ENCODE measurements at regions not wholly inside any gene's neighbourhood (a gene's known extent, or its start where the extent isn't known, plus 50 kb on each side); places are given as distances from the start of the nearest gene placed in this dataset.

DNA sequence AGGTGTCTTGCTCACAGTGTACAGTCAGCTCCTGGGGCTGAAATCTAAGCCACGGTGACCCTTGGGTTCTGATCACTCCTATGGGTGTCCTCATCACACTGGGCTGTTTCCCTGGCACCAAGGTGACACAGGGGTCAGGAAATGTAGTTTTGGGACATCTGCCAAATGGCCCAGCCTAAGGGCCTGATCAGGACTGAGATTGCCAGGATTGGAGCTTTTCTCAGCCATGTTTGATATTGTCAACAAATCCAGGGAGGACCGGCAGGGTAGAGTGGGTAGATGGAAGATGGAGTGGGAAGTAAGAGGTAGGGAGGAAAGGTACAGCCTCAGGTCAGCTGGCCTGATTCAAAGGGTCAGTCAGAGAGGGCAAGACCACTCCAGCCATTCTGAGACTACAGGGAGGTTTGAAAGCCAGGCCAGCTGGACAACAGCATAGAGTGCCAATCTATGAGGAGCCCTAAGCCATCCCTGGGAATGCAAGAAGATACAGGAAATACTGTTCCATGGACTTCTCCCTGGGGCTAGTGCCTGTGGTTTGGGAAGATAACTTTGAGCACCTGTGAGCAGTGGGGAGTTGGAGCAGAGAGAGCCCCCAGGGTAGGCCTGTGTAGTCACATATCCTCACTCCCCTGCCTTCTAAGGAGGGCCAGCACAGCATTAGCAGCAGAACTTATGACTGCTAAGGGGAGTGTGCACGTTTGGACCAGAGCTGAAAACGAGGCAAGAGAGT is 377.3 kb upstream of the ZMIZ1 start:
- no peak for TF ChIP-seq EP300 (IDR thresholded peaks at IDR 0.05)
- no peak for TF ChIP-seq POLR2A (IDR thresholded peaks at IDR 0.05)
- no peak for TF ChIP-seq CTCF (IDR thresholded peaks at IDR 0.05)

Measured in tibial nerve (tissue), 4 donors.